ENCODE measurements at regions not wholly inside any gene's neighbourhood (a gene's known extent, or its start where the extent isn't known, plus 50 kb on each side); places are given as distances from the start of the nearest gene placed in this dataset.

GRCh38 chr6:43945768-43946080 lies 175.7 kb downstream of the VEGFA start:
- TF ChIP-seq CTCF (IDR thresholded peaks at IDR 0.05) (no peak), POLR2A (IDR thresholded peaks at IDR 0.05) (no peak)
